Ishikawa (cell line): ENCODE measurements at regions not wholly inside any gene's neighbourhood (a gene's known extent, or its start where the extent isn't known, plus 50 kb on each side); places are given as distances from the start of the nearest gene placed in this dataset.

Experiments used
- CEBPB ChIP-seq: IDR thresholded peaks from 2 replicates; pipeline ENCODE4 v1.6.1; 2012
- FOXM1 ChIP-seq: IDR thresholded peaks from 2 replicates; pipeline ENCODE4 v1.6.1; 2012; ENCODE audit warnings: low read depth, borderline replicate concordance
- TEAD4 ChIP-seq: IDR thresholded peaks from 2 replicates; pipeline ENCODE4 v1.6.1; 2012

- TF ChIP-seq CEBPB (no peak), TEAD4 (no peak), FOXM1 (no peak)
Measured at GRCh38 chr2:4780679-4781078, 911.5 kb upstream of the SOX11 start.
